K562 (cell line): ENCODE measurements at regions not wholly inside any gene's neighbourhood (a gene's known extent, or its start where the extent isn't known, plus 50 kb on each side); places are given as distances from the start of the nearest gene placed in this dataset.

Source experiments
- CEBPZ ChIP-seq: fragments of 150-350 bp; IDR thresholded peaks from 2 replicates; pipeline ENCODE4 v1.6.1; 2014; ENCODE audit warnings: low read depth, mild to moderate bottlenecking, low read length, borderline replicate concordance
- CLOCK ChIP-seq: fragments of 250-450 bp; sonication (Bioruptor Pico); IDR thresholded peaks from 2 replicates; pipeline ENCODE4 v1.4.0; 2020; ENCODE audit warnings: mild to moderate bottlenecking, moderate library complexity, borderline replicate concordance
- FOS ChIP-seq: IDR thresholded peaks from 3 replicates; pipeline ENCODE4 v1.6.1; 2011; ENCODE audit not compliant: insufficient read length; ENCODE audit errors: extremely low read depth
- GATAD2A ChIP-seq: fragments of 450-650 bp; IDR thresholded peaks from 2 replicates; pipeline ENCODE4 v1.6.1; 2017
- NR1H2 ChIP-seq: sonication (generic); formaldehyde crosslinking; IDR thresholded peaks from 2 replicates; pipeline ENCODE4 v1.4.0; 2020; ENCODE audit warnings: mild to moderate bottlenecking, missing genetic modification reagents
- PRPF4 ChIP-seq: fragments of 200-400 bp; formaldehyde crosslinking; IDR thresholded peaks from one replicate; pipeline ENCODE4 v1.6.1; 2017; ENCODE audit warnings: low read length, low read depth, mild to moderate bottlenecking; ENCODE audit not compliant: insufficient read depth, poor library complexity, severe bottlenecking
- ZFP91 ChIP-seq: sonication (generic); formaldehyde crosslinking; IDR thresholded peaks from 2 replicates; pipeline ENCODE4 v1.8.0; 2022; ENCODE audit warnings: mild to moderate bottlenecking, missing genetic modification reagents
- ZNF217 ChIP-seq: sonication (generic); formaldehyde crosslinking; IDR thresholded peaks from 2 replicates; pipeline ENCODE4 v1.8.0; 2022; ENCODE audit warnings: mild to moderate bottlenecking, missing genetic modification reagents

GRCh38 chr3:78281381-78281780 is 1241.5 kb downstream of the ROBO2 start (continued):
- TF ChIP-seq CLOCK = no peak
- no peak for TF ChIP-seq PRPF4
- no peak for TF ChIP-seq NR1H2
- no peak for TF ChIP-seq FOS
- no peak for TF ChIP-seq ZNF217 (CRISPR knock-in tag)
- no peak for TF ChIP-seq ZFP91 (CRISPR knock-in tag)
- TF ChIP-seq GATAD2A = no peak
- TF ChIP-seq CEBPZ = no peak
